ENCODE measurements at regions not wholly inside any gene's neighbourhood (a gene's known extent, or its start where the extent isn't known, plus 50 kb on each side); places are given as distances from the start of the nearest gene placed in this dataset.

DNA sequence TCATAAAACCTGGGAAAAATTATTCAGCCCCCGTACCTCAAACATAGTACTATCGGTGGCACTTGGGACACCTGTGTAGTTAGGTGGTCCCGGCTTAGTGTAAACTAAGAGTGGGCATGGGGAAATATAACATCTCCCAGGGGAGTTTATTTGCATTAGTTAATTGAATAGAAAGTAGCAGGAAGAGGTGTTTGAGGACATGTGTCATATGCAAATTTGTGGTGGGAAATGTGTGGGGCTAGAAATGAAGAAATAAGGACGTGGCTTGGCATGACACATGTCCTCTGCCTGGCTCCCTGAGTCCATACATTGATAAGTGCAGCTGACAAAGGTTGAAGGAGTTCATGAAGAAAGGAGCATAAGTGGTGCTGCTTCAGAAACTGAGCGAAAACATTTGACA is 483.6 kb downstream of the SH2D1A start:
- no peak for DNase-seq (ENCODE audit: low read depth)

DNA sequence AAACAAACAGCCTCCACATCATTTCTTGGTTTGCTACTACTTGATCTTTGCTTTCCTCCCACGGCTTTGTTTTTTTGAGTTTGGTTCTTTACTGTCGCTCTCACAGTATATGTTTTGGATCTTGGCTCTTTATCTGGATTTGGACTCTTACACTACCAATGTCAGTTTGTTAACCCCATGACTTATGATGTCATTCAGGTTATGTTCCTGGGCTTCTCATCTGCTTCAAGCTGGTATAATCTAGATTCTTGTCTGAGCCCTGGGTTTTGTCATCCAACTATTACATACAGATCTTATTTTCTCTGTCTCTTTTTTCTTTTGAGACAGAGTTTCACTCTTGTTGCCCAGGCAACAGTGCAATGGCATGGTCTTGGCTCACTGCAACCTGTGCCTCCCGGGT is 482.9 kb upstream of the TEX13C start:
- DNase-seq (ENCODE audit: low read depth), result no peak

DNA sequence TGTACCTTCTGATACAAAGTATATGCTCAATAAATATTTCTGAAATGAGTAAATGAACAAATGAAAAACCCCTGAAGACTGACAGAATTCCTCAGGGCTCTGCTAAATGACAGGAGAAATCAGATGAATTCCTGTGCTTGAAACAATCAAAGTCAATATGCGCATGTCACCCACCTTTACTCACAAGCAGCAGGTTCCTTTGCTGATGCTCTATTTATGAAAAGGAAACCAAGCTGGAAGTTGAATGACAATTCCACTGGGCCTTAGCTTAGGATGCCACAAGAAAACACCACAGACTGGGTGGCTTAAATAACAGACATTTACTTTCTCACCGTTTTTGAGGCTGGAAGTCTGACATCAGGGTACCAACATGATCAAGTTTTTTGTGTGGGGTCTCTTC is 477.5 kb upstream of the TEX13C start:
- DNase-seq (ENCODE audit: low read depth), result no peak

DNA sequence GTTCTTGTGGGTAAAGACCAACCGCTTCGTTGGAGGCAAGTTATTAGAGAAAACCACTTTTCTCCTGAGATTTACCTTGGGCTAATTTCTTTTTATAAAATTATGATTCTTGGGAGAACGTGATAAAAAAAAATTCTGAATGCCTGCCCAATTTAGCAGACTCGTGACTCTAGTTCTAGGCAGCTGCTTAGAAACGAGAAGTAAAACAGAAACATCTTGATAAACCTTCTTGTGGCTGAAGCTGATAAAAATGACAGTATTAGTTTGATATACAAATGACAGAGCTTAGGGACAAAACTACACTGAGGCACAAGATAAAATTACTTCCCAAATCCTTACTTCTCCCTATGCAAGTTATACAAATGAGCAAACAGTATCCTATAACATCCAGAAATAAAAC is 458.9 kb upstream of the TEX13C start:
- DNase-seq (ENCODE audit: low read depth), result no peak

DNA sequence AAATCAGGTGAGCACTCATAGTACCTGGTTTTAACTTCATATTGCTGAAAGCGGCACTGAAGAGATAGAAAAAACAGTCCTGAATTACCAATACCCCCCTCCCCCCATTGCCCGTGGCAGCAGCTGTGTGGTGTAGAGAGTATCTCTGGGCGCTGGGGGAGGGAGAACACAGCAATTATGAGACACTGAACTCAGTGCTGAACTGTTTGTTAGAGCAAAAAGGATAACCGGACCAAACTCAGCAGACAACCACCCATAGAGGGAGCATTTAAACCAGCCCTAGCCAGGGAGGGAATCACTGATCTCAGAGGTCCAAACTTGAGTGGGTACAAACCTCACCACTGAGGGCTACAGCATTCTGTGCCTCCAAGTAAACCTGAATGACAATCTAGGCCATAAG is 457.4 kb upstream of the TEX13C start:
- DNase-seq (ENCODE audit: low read depth), result no peak

DNA sequence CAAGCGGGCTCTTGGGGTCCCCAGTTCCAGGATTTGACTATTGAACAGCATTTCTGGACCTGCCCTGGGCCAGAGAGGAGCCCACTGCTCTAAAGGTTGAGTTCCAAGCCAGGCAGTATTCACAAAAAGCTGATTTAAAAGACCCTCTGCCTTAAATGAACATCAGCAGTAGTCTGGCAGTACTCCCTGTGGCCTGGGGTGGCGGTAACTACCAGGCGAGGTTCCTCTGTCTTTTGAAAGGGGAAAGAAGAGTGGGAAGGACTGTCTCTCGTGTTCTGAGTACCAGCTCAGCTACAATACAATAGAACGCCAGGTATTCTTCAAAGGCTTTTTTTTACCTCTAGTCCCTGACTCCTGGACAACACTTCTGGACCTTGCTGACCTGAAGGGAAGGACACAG is 456.4 kb upstream of the TEX13C start:
- no peak for DNase-seq (ENCODE audit: low read depth)

DNA sequence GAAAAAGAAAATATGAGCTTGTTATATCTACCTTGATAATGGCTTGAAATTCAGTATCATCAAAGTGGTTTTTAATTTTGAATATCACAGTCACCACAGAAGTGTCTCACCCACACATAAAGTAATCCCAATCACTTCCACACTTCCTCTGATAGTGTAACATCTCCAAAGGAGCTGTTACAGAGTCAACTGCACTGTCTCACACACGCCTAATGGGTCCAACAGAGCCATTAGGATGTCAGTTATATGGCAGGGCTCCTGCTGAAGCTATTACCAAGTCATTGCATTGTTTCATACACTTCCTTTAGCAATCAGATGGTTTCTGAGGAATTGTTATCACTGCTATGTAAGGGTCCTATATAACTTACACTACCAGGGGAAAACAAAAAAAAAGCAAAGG is 432.1 kb upstream of the TEX13C start:
- DNase-seq (ENCODE audit: low read depth), result no peak

DNA sequence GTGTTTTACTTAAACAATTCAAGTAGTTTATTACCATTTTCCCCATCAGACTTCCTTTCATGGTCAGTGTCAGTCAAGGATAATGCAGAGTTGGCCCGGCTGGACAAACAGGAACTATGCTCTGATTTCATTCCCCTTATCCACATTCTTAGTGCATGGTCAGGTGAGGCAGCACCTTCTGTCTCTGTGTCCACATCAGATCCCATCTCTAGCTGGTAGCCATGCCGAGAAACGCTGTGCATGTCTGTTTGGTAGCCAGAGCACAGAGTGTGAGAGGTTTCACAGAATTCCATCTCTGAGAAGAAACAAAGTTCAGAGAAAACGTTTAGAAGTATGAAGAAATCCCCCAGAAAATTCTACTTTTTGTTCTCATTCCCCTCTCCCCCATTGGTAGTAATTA is 423.7 kb upstream of the TEX13C start:
- no peak for DNase-seq (ENCODE audit: low read depth)

DNA sequence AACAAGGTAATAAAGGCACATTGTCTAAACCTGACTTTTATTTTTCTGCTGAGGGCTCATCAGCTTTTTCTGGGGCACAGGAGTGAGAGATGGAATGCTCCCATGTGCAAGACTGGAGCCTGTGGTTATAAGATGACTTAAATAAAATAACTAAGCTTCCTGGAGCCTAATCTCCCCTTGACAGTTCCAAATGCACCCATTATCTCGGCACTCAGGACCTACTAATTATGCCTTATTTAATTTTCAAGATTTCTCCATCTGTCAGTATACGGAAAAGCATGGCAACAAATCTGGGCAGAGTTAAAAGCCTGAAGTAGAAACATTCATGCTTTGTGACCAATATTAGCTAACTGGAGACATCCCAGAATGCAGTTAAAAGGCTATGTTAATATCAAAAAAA is 416.7 kb upstream of the TEX13C start:
- DNase-seq (ENCODE audit: low read depth), result no peak

DNA sequence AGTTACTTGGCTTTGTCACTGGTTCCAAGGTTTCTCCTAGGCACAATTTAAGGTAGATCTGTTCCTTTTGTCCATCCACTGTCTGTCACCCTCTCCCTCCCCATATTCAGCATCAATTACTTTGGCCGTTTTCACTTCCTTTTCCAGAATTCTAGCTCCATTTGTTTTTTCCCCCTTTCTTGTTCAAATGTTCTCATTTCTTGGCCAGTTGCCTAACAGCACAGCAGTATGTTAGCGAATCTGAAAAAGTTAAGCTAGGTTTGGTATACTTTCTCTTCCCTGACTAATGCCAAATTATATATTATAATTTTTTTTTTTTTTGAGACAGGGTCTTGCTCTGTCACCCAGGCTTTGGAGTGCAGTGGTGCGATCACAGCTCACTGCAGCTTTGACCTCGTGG is 409.1 kb upstream of the TEX13C start:
- DNase-seq (ENCODE audit: low read depth), result no peak

DNA sequence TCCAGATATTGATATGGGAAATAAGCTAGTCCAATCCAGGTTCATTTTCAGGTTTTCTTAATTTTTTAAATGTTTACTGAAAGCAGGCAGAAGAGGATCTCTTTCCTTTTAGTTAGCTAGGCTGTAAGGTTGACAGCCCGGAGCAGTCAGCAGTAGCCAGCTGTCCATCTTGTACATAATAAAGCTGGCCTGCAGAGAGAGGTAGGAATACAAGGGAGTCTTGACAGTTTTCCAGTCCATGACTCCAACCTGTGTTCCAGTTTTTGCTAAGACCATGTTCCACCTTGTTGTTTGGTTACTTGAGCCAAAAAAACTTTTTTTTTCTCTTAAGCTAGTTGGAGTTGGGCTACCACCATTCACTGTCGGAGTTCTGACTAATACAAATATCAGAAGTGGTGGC is 402.7 kb upstream of the TEX13C start:
- no peak for DNase-seq (ENCODE audit: low read depth)

DNA sequence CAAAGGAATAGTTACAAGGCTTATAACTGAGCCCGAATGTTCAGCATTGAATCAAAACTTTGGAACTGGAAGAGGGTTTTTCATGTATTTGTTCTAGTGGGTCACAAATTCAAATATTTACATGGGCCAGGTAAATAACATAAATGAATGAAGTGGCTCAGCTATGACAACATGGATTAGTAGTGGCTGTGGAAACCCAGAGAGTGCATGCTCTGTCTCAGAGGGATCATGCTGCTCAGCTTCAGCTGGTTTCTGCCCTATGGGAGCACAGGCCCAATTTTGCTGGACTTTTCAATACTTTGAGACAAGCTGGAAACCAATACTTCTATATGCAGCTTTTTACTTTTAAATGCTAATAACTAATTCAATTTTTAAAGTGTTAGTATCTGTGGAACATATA is 394.0 kb upstream of the TEX13C start:
- DNase-seq (ENCODE audit: low read depth), result no peak

DNA sequence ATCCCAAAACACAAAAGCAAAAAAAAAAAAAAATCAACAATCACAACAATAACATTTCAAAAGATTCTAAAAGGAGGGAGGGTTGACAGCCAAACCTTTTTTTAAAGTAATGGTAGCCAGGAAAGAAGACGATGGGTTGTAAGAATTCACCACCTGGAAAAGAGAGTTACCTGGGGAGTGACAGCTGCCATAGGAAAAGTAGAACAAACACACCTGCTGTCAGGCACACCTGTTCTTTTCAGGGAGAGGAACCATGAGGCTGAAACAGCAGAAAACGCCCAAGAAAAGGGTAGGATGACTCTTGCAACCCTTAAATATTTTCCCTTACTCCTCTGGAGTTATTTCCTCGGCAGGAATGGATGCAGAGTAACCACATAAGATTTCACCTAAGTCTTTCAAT is 388.4 kb upstream of the TEX13C start:
- DNase-seq (ENCODE audit: low read depth), result no peak

DNA sequence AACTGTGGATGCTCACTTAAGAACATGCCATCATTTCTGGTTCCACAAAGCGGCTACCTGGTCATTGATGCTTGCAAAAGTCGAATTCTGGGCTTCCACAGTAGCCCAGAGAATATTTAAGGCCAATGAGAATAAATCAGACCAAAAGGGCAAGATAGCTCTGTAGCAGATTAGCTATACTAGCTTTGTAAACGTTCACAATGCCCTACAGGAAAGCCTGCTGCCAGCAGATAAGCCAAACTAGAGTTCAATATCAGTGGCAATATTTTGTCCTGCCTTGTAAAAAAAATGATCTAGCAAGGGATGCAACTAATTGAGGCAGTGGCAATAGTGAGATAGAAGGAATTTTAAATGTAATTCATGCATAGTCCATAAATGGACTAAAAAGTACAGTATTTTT is 387.7 kb upstream of the TEX13C start:
- no peak for DNase-seq (ENCODE audit: low read depth)

DNA sequence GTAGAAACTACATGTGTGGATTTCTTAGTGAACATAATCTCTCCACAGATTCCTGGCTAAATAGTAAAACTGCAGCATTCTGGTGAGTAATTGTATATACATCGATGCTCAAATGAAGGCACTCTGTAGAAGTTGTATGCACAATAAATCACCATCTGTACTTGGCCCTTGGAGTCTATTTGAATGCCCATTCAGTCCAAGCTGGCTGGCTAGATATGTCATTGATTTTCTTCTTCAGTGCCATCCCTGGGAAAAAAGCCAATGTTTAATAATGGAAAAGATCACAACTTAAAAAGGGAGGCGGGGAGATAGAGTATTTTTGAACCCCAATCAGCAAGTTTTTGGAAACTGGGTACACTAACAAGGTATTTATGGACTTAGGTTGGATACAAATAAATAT is 381.0 kb upstream of the TEX13C start:
- no peak for DNase-seq (ENCODE audit: low read depth)

DNA sequence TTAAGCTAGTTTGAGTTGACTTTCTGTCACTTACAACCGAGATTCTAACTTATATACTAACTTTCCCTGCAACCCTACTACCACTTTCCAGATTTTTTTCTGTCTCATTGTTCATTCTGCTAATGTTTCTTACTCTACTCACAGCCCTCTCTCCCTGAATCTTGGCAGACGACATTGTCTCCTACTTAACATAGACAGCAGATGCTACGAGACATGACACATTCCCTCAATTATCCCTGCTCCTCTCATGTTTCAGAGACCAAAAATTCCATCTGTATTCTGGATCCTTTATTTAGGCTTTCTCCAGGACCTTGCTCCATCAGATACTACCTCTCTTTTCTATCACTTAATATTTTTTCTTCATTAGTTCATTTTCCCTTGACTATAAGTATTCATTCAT is 379.1 kb upstream of the TEX13C start:
- DNase-seq (ENCODE audit: low read depth), result no peak

DNA sequence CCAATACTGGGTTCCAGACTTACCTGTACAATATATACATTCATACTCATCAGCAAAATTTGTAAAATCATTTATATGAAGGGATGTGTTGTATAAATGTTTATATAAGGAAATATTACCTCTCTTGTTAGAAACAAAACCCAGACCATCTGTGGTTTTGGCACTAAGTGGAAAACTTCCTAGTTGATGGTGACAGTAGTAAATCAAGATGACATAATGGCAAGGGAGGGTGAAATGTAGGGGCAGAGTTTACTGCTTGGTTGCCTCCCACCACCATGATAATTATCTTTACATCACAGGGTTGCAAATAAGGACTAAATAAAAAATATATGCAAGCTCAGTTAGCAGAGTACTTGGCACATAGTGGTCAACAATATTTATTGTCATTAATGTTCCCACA is 365.3 kb upstream of the TEX13C start:
- no peak for DNase-seq (ENCODE audit: low read depth)

DNA sequence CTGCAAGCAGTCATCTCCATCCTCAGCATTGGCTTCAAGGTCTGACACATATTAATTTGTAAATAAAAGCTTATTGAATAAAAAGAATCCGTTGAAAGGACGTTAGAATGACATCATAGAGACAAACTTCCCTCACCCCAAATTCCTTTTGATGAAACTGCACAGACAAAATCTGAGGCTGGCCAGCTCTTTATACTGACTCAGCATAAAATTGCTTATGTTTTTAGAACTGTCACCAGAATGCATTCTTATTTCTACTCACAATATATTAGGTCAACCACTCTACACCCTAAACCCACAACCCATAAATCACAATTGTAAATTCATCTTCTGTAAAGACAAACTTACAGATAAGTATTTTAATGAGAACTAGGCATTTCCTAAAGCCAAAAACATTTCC is 359.2 kb upstream of the TEX13C start:
- DNase-seq (ENCODE audit: low read depth), result no peak

DNA sequence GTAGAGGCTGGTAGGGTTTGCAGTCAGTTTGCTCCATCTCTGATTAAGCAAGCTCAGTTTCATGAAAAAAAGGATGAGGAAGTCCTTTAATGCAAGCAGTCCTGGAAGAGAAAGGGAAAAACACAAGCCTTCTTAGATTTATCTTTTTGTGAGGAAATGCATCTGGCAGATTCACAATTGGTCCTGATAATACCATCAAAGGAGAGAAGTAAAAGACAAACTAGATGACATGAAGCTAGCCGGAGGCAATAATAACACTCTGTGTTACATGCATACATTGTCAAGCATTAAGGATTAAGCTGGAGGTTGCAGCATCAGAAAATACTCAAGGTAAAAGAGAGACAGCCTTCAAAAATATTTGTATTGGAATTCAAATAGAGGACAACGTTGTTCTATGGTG is 356.0 kb upstream of the TEX13C start, which contains the start of gene TENM1:
TSS of gene TENM1 (minus strand) at position 101 of the 400 bp plus-strand sequence.
- no peak for DNase-seq (ENCODE audit: low read depth)

DNA sequence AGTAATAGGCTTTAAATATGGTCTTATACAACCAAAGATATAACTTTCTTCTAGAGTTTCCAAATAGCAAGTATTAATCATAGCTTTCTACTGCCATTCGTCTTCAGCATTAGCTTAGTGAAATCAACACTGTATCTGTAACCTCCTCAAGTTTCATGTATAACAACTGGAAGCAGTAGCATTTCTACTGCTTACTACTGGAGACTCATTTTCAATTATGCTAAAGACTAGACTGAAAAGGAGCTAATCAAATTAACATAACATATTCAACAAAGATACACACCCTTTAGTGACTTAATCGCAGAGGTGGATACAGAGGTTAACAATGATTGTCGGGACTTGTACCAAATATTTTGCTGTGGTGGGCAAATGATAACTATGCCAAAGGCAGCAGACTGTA is 344.2 kb upstream of the TEX13C start:
- DNase-seq (ENCODE audit: low read depth), result no peak

DNA sequence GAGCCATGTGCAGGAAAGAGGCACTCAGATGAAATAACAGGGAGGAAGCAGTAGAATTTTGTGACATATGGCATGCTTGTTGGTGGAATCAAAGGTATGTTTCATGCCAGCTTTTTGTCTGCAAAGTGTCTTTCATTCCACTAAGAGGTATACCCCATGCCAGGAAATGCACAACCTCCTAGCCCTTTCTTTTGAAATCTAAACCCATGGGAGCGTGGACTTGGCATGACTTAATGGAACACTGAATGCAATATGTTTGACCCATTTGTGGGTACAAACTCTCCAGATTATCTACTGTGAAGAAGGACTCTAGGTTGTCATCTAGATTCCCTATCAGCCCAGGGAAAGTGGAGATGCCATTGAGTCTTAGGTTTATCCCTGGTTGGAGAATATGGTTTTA is 338.3 kb upstream of the TEX13C start:
- DNase-seq (ENCODE audit: low read depth), result no peak

DNA sequence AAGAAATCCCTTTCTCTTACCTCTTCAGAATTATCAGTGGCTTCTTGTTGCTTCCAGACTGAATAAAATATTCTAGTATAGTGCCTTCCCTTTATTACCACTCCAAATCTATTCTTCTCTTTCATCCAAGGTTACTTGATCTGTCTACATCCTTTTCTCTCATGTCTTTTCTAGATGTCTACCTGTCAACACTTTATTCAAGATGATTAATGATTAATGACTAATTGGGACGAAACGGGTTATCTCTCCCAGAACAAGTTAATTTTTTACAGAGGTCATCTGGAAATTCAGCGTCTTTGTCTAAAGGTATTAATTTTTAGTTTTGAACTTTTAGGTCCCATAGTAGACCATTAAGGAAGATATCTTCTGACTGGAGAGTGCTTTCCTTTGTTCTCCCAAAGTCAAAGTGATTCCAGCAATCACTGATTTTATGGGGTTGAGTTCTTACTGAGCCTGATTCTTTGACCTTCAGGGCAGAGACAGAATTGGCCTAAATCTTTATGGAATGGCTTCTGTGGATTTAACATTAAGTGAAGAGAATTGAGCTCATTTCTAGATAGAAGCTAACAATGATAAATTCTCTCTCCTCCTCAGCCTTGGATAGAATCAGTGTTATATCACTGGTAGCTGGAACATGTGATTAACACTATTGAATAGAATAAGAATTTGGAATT is 335.4 kb upstream of the TEX13C start:
- DNase-seq (ENCODE audit: low read depth), result no peak

DNA sequence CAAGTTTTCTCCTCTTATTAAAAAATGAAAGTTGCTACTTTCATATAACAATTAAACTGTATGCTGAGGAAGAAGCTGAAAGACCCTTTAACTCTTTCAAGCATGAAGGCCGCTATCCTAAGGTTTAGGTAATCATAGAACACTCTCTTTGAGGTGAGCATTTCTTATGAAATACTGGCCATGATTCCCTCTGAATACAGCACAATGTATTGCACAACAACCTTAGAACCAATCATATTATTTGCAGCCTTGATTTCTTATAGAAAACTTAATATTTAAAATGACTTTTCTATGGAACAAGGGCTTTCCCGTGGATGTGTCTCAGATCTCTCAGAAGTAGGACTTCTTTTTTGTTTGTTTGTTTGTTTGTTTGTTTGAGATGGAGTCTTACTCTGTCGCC is 333.4 kb upstream of the TEX13C start:
- no peak for DNase-seq (ENCODE audit: low read depth)

DNA sequence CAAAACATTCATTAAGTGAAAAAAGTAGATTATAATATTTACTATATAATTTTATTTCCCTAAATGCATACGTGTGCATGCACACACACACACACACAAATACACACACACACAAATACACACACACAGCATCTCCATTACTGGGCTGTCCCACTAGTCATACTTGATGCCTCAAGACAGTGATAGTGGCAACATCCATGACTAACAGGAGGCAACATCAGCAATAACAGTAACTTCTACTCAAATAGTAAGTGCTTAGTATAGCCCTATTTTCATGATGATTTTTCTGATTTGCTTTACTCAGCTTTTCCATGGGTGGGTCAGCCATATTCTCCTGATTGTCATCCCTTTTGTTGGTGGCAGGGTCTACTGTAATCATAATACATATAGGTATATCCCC is 325.9 kb upstream of the TEX13C start:
- DNase-seq (ENCODE audit: low read depth), result no peak

DNA sequence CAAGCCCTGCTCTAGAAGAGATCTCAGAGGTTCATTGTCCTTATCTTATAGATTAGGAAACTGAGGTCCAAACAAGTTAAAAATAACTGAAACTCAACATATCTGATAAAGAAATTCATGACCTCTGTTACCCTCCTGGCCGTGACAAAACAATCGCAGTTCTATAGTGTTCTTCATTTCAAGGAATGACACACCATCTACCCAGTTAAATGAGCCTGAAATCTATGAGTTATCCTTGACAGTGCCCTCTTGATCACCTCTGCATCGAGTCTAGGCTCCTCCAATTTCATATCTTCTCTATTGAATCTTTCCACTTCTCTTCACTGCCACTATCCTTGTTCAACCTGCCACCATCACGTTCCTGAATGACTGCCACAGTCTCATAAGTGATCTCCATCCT is 325.3 kb upstream of the TEX13C start:
- DNase-seq (ENCODE audit: low read depth), result no peak
